KBM-7 (cell line): ENCODE measurements at regions not wholly inside any gene's neighbourhood (a gene's known extent, or its start where the extent isn't known, plus 50 kb on each side); places are given as distances from the start of the nearest gene placed in this dataset.

Experiments
- DNase-seq: peaks from one replicate; pipeline ENCODE4 v3.0.0-alpha.2; 2015
- in situ Hi-C: fragments of 300-500 bp; cut with MboI; formaldehyde crosslinking; loops from 2 replicates; pipeline ENCODE4 v1.14.3; 2020; ENCODE audit warnings: low sequenced_read_pairs, low pct_unique_long_range_greater_than_20kb, mixed read lengths

- in situ Hi-C loops, result no loop called here
- DNase-seq, result no peak
Observed at GRCh38 chr4:62209757-62210485, 1009.8 kb downstream of the ADGRL3 start.

GRCh38 chr4:62208921-62209320 is 1008.8 kb downstream of the ADGRL3 start:
- no peak for DNase-seq

GRCh38 chr4:62204136-62204535 is 1004.0 kb downstream of the ADGRL3 start:
- no peak for DNase-seq
- in situ Hi-C loops, result no loop called here

More at GRCh38 chr4:62208921-62209320, 1008.8 kb downstream of the ADGRL3 start:
- in situ Hi-C loops, result no loop called here

GRCh38 chr4:62199291-62199810 is 999.2 kb downstream of the ADGRL3 start:
- DNase-seq, result no peak
- in situ Hi-C loops, result no loop called here

- in situ Hi-C loops, result no loop called here
- DNase-seq, result no peak
Observed at GRCh38 chr4:62196338-62196737, 996.2 kb downstream of the ADGRL3 start.

- no peak for DNase-seq
- in situ Hi-C loops, result no loop called here
Observed at GRCh38 chr4:62194342-62194741, 994.2 kb downstream of the ADGRL3 start.

- DNase-seq, result no peak
- in situ Hi-C loops, result no loop called here
Observed at GRCh38 chr4:62193761-62194160, 993.6 kb downstream of the ADGRL3 start.

GRCh38 chr4:62191451-62192240 is 991.5 kb downstream of the ADGRL3 start:
- no peak for DNase-seq
- in situ Hi-C loops, result no loop called here

GRCh38 chr4:62170235-62170634 is 970.1 kb downstream of the ADGRL3 start:
- in situ Hi-C loops, result no loop called here
- DNase-seq, result no peak

- no peak for DNase-seq
- in situ Hi-C loops, result no loop called here
Observed at GRCh38 chr4:62168681-62169080, 968.6 kb downstream of the ADGRL3 start.

GRCh38 chr4:62162606-62163005 is 962.5 kb downstream of the ADGRL3 start:
- in situ Hi-C loops, result no loop called here
- no peak for DNase-seq

- in situ Hi-C loops, result no loop called here
- no peak for DNase-seq
Observed at GRCh38 chr4:62161446-62161845, 961.3 kb downstream of the ADGRL3 start.

- no peak for DNase-seq
- in situ Hi-C loops, result no loop called here
Observed at GRCh38 chr4:62159876-62160275, 959.8 kb downstream of the ADGRL3 start.

- no peak for DNase-seq
- in situ Hi-C loops, result no loop called here
Observed at GRCh38 chr4:62159306-62159705, 959.2 kb downstream of the ADGRL3 start.

GRCh38 chr4:62156205-62156604 is 956.1 kb downstream of the ADGRL3 start:
- in situ Hi-C loops, result no loop called here

GRCh38 chr4:62145276-62145675 is 945.1 kb downstream of the ADGRL3 start:
- in situ Hi-C loops, result no loop called here

More at GRCh38 chr4:62156205-62156604, 956.1 kb downstream of the ADGRL3 start:
- DNase-seq, result no peak

GRCh38 chr4:62144431-62144830 is 944.3 kb downstream of the ADGRL3 start:
- in situ Hi-C loops, result no loop called here
- no peak for DNase-seq

More at GRCh38 chr4:62145276-62145675, 945.1 kb downstream of the ADGRL3 start:
- DNase-seq, result no peak

GRCh38 chr4:62135565-62136156 is 935.5 kb downstream of the ADGRL3 start:
- in situ Hi-C loops, result no loop called here
- no peak for DNase-seq

GRCh38 chr4:62133977-62134376 is 933.9 kb downstream of the ADGRL3 start:
- in situ Hi-C loops, result no loop called here
- no peak for DNase-seq
